Cardiac fibroblast (primary cell): ENCODE measurements at regions not wholly inside any gene's neighbourhood (a gene's known extent, or its start where the extent isn't known, plus 50 kb on each side); places are given as distances from the start of the nearest gene placed in this dataset.

Experiments
- DNase-seq, 2 donors: peaks; one replicate each; pipeline versions ENCODE4 v3.0.0 to v3.0.0-alpha.2; 2010; ENCODE audit warnings: low read depth in 2 of 2
- H3K4me3 ChIP-seq, 2 donors: replicated peaks in 1 of 2; 1 replicate in 1 of 2; 2 replicates in 1 of 2; pipeline ENCODE4 v1.5.1; 2011; ENCODE audit warnings: low read depth in 2 of 2, low read length in 2 of 2, mild to moderate bottlenecking in 2 of 2, moderate library complexity in 1 of 2
- CTCF ChIP-seq: IDR thresholded peaks from one replicate; pipeline ENCODE4 v1.5.1; 2011; ENCODE audit warnings: low read depth, mild to moderate bottlenecking, low read length, inconsistent platforms

GRCh38 chr18:77461062-77461688 lies 211.5 kb downstream of the GALR1 start:
- no peak for TF ChIP-seq CTCF
- H3K4me3 ChIP-seq, result no peak overlapping the region
- DNase-seq, result peak in 1 of 2 donors; percentile 70

DNA sequence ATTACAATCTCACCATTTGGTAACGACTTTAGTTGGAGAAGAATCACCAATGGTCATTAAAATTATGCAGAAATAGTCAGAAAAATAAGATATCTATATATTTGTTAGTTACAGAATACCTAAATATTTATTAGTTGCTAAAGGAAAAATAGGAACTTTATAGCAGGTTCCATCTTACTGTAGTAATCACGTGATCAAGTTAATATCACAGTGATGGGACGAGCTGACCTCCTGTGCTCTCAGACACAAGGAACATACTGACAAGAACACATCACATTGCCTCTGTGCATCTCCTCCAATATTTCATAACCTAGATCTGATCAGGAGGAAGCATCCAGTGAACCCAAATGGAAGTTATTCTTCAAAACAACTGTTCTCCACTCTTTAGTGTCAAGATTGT lies 215.3 kb downstream of the GALR1 start:
- no peak for DNase-seq
- TF ChIP-seq CTCF, result no peak
- no peak overlapping the region for H3K4me3 ChIP-seq

- TF ChIP-seq CTCF, result no peak
- no peak overlapping the region for H3K4me3 ChIP-seq
- DNase-seq, result no peak
Measured at GRCh38 chr18:77466890-77467289, 217.2 kb downstream of the GALR1 start.

- DNase-seq, result no peak
- no peak overlapping the region for H3K4me3 ChIP-seq
- TF ChIP-seq CTCF, result no peak
Measured at GRCh38 chr18:77469131-77469530, 219.5 kb downstream of the GALR1 start.

DNA sequence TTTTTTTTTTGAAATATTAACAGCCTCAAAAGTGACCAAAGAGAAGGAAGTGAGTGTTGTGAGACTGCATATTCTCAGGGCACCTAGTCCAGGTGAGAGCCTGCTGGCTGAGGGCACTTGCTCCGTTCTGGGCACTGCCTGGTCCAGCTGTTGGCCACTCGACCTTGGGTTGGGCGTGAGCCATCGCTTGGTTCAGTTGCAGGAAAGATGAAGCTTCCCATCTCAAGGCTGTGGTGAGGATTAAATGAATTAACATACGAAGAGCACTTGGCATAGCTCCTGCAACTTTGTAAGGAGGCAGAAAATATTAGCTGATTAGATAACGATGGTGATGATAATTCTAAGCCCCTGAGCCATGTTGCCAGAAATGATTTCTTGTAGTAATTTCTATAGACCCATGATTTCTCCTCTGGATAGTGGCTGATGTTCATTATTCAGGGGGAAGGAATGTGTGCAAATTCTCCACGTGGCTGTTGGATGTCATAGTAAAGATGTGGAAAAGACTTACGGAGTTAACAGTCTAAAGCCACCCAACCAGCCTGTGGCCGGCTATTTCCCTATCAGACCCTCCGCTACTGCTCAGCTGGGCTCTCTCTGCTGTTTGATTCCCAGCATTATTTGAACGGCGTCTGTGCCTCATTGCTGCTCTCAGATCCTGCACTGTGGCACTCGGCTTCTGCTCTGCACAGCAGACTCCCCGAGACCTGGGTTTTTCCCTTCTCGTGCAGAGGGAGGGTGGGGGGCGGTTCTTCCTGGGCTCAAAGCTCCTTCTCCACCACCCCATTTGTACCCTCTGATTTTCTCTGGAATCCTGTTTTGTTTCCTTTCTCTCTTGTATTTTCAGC lies 221.1 kb downstream of the GALR1 start:
- no peak for TF ChIP-seq CTCF
- peak; percentile 9 to 26 for DNase-seq
- no peak overlapping the region for H3K4me3 ChIP-seq

GRCh38 chr18:77472509-77472908 lies 222.9 kb downstream of the GALR1 start:
- no peak for DNase-seq
- no peak overlapping the region for H3K4me3 ChIP-seq
- TF ChIP-seq CTCF, result no peak
